ENCODE measurements at regions not wholly inside any gene's neighbourhood (a gene's known extent, or its start where the extent isn't known, plus 50 kb on each side); places are given as distances from the start of the nearest gene placed in this dataset.

DNA sequence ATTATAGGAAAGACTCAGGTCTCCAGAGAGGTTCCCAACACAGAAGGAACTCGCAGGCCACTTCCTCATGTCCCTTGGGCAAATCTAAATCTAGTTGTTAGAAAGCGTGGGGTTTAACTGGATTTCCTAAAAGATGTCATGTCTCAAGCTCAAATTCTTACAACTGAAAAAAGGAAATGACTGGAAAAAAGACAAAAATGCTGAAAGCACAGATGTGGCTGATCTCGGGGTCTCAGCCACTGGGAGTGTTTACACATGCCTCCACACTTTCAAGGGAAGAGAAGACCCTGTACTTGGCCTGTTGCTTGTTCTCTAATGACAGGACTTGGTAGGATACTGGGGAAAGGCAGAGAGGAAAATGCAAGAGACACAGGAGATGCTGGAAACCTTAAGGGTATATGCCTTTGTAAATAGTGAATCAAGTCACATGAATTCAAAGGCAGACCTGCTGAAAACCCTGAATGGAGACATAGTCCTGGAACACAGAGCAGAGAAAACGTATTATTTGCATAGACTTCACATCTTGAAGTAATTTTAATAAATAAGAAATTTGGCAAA is 160.9 kb upstream of the MEIS1 start:
- intact Hi-C loops (cut with DNase I): no loop called here
- no peak for DNase-seq
- Histone ChIP-seq H3K4me1 (no peaks in the 10 kb centered on the region), H3K27me3 (ENCODE audit: low read depth) (no peaks in the 10 kb centered on the region), H3K9me3 (no peaks in the 10 kb centered on the region), H3K27ac (no peak overlapping the region), H3K36me3 (no peaks in the 10 kb centered on the region), H3K4me3 (no peak overlapping the region)
- TF ChIP-seq, protein P1, sequence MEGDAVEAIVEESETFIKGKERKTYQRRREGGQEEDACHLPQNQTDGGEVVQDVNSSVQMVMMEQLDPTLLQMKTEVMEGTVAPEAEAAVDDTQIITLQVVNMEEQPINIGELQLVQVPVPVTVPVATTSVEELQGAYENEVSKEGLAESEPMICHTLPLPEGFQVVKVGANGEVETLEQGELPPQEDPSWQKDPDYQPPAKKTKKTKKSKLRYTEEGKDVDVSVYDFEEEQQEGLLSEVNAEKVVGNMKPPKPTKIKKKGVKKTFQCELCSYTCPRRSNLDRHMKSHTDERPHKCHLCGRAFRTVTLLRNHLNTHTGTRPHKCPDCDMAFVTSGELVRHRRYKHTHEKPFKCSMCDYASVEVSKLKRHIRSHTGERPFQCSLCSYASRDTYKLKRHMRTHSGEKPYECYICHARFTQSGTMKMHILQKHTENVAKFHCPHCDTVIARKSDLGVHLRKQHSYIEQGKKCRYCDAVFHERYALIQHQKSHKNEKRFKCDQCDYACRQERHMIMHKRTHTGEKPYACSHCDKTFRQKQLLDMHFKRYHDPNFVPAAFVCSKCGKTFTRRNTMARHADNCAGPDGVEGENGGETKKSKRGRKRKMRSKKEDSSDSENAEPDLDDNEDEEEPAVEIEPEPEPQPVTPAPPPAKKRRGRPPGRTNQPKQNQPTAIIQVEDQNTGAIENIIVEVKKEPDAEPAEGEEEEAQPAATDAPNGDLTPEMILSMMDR (IDR thresholded peaks at IDR 0.05): no peak
- ATAC-seq: no peak

DNA sequence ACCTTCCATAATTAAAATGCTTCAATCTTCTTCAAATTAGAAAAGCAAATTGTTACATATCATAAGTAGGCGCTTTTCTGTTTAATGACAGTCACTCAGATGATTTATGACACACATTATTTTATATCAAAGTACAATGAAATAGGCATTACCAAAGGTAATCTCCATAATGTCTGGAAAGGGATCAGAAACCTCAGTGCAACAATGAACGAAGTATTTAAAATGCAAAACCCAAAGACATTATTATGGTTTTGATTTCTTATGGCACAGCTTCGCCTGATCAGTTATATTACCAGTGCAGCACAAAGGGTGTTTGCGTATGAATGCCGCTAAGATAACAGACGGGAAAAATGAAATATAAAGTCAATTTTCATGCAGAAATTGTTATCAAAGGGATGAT is 162.2 kb upstream of the MEIS1 start:
- DNase-seq (no peak), ATAC-seq (no peak)
- intact Hi-C loops (cut with DNase I): no loop called here
- Histone ChIP-seq H3K27me3 (ENCODE audit: low read depth) (no peaks in the 10 kb centered on the region), H3K27ac (no peak overlapping the region), H3K4me3 (no peak overlapping the region), H3K4me1 (no peaks in the 10 kb centered on the region), H3K9me3 (no peaks in the 10 kb centered on the region), H3K36me3 (no peaks in the 10 kb centered on the region)
- TF ChIP-seq, protein P1 (IDR thresholded peaks at IDR 0.05): no peak

DNA sequence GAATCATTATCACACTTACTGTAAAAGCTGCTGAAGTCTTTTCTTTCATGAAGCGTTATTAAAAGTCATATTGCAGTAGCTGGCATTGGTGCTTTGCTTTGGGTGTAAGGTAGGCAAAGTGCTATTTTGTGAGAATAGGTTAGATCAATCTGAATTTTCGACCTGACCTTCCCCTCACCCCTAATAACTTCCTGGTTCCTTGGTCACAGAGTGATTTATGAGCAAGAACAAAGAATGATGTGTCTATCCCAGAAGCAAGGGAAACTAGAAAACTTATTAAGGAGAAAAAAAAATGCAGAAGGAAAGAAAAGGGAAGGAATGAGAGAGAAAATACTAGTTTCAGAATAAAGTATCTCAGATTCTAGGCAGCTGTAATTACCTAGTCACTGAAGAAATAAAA is 163.1 kb upstream of the MEIS1 start:
- Histone ChIP-seq H3K27ac (no peak overlapping the region), H3K27me3 (ENCODE audit: low read depth) (no peaks in the 10 kb centered on the region), H3K9me3 (no peaks in the 10 kb centered on the region), H3K4me1 (no peaks in the 10 kb centered on the region), H3K4me3 (no peak overlapping the region), H3K36me3 (no peaks in the 10 kb centered on the region)
- ATAC-seq: no peak
- no peak for DNase-seq
- intact Hi-C loops (cut with DNase I): no loop called here
- TF ChIP-seq, protein P1 (IDR thresholded peaks at IDR 0.05): no peak

DNA sequence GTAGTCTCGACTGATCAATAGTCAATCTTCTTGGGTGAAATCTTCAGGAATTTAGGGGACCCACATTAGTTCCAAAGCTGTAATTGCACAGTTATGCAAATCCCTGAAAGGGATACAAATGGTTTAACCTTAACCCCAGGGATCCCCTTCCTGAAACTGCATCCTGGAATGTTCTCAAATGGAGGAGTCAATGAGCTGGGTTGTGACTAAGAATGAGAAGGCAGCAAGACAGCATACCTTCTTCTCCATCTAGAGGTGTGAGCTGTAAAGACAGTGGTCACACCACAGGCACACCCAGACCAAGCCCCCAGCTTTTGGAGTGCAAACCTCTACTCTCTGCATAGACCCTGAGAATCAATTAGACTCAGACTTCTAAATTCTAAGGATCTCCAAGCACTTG is 164.7 kb upstream of the MEIS1 start:
- TF ChIP-seq, protein P1 (IDR thresholded peaks at IDR 0.05): no peak
- DNase-seq (no peak), ATAC-seq (no peak)
- Histone ChIP-seq H3K36me3 (no peaks in the 10 kb centered on the region), H3K27ac (no peak overlapping the region), H3K4me3 (no peak overlapping the region), H3K27me3 (ENCODE audit: low read depth) (no peaks in the 10 kb centered on the region), H3K4me1 (no peaks in the 10 kb centered on the region), H3K9me3 (no peaks in the 10 kb centered on the region)
- intact Hi-C loops (cut with DNase I): no loop called here

DNA sequence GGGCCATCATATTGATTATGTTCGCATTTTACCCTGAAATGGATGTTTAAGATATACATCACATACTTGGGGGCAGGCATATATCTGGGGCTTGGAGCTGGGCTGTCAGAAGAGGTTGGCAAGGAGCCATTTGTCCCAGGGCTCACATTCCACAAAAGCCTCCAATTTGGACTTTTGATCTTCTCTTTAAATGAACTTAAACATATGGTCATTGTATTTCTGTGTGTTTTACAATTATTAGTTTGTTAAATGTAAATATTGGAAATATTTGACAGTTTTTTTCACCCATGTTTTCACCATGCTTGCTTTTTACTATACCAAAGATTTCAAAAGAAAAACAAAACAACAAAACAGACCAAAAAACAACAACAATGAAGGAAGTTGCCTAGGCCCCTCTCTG is 165.8 kb upstream of the MEIS1 start:
- Histone ChIP-seq H3K9me3 (no peaks in the 10 kb centered on the region), H3K36me3 (no peaks in the 10 kb centered on the region), H3K4me1 (no peaks in the 10 kb centered on the region), H3K27ac (no peak overlapping the region), H3K27me3 (ENCODE audit: low read depth) (no peaks in the 10 kb centered on the region), H3K4me3 (no peak overlapping the region)
- TF ChIP-seq, protein P1 (IDR thresholded peaks at IDR 0.05): no peak
- no peak for ATAC-seq
- DNase-seq: no peak
- intact Hi-C loops (cut with DNase I): no loop called here

DNA sequence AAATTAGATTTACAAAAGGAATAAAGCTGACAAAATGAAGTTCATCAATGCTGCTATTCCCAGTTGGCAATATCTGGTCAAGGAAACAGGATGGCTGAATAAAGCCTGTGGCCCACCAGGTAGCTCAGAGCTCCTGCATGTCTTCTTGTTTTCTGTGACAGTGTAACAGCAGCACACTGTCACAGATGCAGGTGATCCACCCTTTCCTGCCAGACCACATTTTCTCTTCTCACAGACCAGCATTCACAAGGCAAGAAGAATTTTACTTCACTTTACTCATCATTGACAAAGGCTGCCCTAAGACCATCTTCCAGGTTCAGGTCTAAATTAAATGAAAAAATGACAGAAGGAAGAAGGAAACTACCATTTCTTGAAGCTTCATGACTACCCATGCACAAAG is 166.2 kb upstream of the MEIS1 start:
- Histone ChIP-seq H3K27me3 (ENCODE audit: low read depth) (no peaks in the 10 kb centered on the region), H3K9me3 (no peaks in the 10 kb centered on the region), H3K36me3 (no peaks in the 10 kb centered on the region), H3K4me3 (no peak overlapping the region), H3K27ac (no peak overlapping the region), H3K4me1 (no peaks in the 10 kb centered on the region)
- TF ChIP-seq, protein P1 (IDR thresholded peaks at IDR 0.05): no peak
- no peak for ATAC-seq
- intact Hi-C loops (cut with DNase I): no loop called here
- DNase-seq: no peak

Measured in lower lobe of right lung (tissue), 2 donors.